Adrenal gland (tissue), 5 donors: ENCODE measurements at regions not wholly inside any gene's neighbourhood (a gene's known extent, or its start where the extent isn't known, plus 50 kb on each side); places are given as distances from the start of the nearest gene placed in this dataset.

ENCODE experiments used
- POLR2A ChIP-seq, 2 donors: fragments of 450-650 bp; IDR thresholded peaks; one replicate each; pipeline ENCODE4 v1.6.1; 2017; ENCODE audit warnings: antibody characterized with exemption in 2 of 2, mild to moderate bottlenecking in 2 of 2, moderate library complexity in 1 of 2
- TF ChIP-seq, protein P1 (sequence below), 6 experiments: fragments of 450-650 bp in 4 of 6; fragments of 200-600 bp in 2 of 6; sonication (generic) in 1 of 6; IDR thresholded peaks; 1 replicate in 5 of 6; 2 replicates in 1 of 6; pipeline versions ENCODE4 v1.5.1 to v1.8.0; 2016 to 2021; ENCODE audit warnings: antibody characterized with exemption in 6 of 6, mild to moderate bottlenecking in 2 of 6, moderate library complexity in 1 of 6
- donor health status: DM: no; HTN: no; CAD: no.

DNA sequence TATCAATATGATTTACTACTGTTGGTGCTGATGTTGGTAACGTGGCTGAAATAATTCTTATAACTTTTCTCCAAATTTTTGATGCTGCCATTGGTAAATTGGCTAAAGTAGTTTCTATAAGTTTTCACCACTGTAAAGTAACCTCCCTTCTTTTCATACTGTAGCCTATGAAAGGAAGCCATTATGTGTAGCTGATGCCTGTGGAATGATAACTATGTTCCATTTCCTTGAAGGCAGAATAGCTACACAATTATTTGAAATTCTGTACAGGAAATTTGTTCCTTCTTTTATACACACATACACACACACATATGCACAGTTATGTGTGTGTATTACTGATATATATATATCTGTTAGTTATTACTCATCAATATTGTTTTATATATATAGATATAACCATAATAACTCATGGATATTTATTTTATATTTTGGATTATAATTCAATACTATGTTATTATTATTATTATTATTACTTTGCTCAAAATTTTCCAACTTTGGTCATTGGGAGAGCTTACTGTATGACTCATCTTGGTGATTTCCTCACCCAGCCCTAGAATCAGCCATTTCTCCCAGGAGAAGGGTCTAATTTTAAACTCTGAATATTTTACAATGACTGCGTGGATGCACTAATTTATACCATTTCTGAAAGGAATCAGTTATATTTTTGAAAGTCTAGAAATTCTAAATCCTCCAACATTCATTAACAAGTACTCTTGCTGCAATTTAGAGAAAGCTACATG, 1677.7 kb downstream of the SUCLG1 start:
- no peak for TF ChIP-seq POLR2A (IDR thresholded peaks at IDR 0.05)
- TF ChIP-seq, protein P1, sequence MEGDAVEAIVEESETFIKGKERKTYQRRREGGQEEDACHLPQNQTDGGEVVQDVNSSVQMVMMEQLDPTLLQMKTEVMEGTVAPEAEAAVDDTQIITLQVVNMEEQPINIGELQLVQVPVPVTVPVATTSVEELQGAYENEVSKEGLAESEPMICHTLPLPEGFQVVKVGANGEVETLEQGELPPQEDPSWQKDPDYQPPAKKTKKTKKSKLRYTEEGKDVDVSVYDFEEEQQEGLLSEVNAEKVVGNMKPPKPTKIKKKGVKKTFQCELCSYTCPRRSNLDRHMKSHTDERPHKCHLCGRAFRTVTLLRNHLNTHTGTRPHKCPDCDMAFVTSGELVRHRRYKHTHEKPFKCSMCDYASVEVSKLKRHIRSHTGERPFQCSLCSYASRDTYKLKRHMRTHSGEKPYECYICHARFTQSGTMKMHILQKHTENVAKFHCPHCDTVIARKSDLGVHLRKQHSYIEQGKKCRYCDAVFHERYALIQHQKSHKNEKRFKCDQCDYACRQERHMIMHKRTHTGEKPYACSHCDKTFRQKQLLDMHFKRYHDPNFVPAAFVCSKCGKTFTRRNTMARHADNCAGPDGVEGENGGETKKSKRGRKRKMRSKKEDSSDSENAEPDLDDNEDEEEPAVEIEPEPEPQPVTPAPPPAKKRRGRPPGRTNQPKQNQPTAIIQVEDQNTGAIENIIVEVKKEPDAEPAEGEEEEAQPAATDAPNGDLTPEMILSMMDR (IDR thresholded peaks at IDR 0.05), result no peak
